RPMI7951 (cell line): ENCODE measurements at regions not wholly inside any gene's neighbourhood (a gene's known extent, or its start where the extent isn't known, plus 50 kb on each side); places are given as distances from the start of the nearest gene placed in this dataset.
"Not testable (repeated sequence)": the region's sequence is repeated elsewhere in the genome, so short reads cannot be mapped to it uniquely, and the experiment has no call there.

Experiments
- DNase-seq: peaks from one replicate; pipeline ENCODE4 v3.0.0-alpha.2; 2012; ENCODE audit warnings: low read depth

- no peak for DNase-seq
Measured at GRCh38 chr12:91454179-91454578, 271.6 kb upstream of the DCN start.

- DNase-seq: not testable (repeated sequence)
Measured at GRCh38 chr12:91452464-91452863, 269.8 kb upstream of the DCN start.

GRCh38 chr12:91441993-91442952 is 259.7 kb upstream of the DCN start:
- no peak for DNase-seq

- DNase-seq: no peak
Measured at GRCh38 chr12:91441246-91441645, 258.6 kb upstream of the DCN start.

- DNase-seq: no peak
Measured at GRCh38 chr12:91434081-91434480, 251.5 kb upstream of the DCN start.

GRCh38 chr12:91432755-91433154 is 250.1 kb upstream of the DCN start:
- no peak for DNase-seq

GRCh38 chr12:91432089-91432488 is 249.5 kb upstream of the DCN start:
- DNase-seq: peak; percentile 0

- no peak for DNase-seq
Measured at GRCh38 chr12:91424506-91424905, 241.9 kb upstream of the DCN start.

- DNase-seq: no peak
Measured at GRCh38 chr12:91423693-91424050, 241.1 kb upstream of the DCN start.

GRCh38 chr12:91422811-91423692 is 240.4 kb upstream of the DCN start:
- DNase-seq: no peak

- no peak for DNase-seq
Measured at GRCh38 chr12:91422127-91422526, 239.5 kb upstream of the DCN start.

GRCh38 chr12:91419809-91420208 is 237.2 kb upstream of the DCN start:
- DNase-seq: no peak

- no peak for DNase-seq
Measured at GRCh38 chr12:91418221-91419090, 235.8 kb upstream of the DCN start.

GRCh38 chr12:91417650-91418049 is 235.0 kb upstream of the DCN start:
- no peak for DNase-seq

- DNase-seq: no peak
Measured at GRCh38 chr12:91414636-91415035, 232.0 kb upstream of the DCN start.

GRCh38 chr12:91413581-91414546 is 231.2 kb upstream of the DCN start:
- peak; percentile 7 for DNase-seq

- DNase-seq: peak; percentile 19
Measured at GRCh38 chr12:91406920-91407341, 224.3 kb upstream of the DCN start.

- no peak for DNase-seq
Measured at GRCh38 chr12:91404441-91404840, 221.8 kb upstream of the DCN start.

GRCh38 chr12:91401190-91401589 is 218.6 kb upstream of the DCN start:
- no peak for DNase-seq

- no peak for DNase-seq
Measured at GRCh38 chr12:91400271-91400670, 217.7 kb upstream of the DCN start.
